ENCODE measurements at regions not wholly inside any gene's neighbourhood (a gene's known extent, or its start where the extent isn't known, plus 50 kb on each side); places are given as distances from the start of the nearest gene placed in this dataset.
"Not testable (repeated sequence)": the region's sequence is repeated elsewhere in the genome, so short reads cannot be mapped to it uniquely, and the experiment has no call there.

GRCh38 chr7:148515728-148516695, 74.6 kb upstream of the C7orf33 start:
- no peak for DNase-seq (ENCODE audit: extremely low spot score)
- TF ChIP-seq POLR2A (IDR thresholded peaks at IDR 0.05; ENCODE audit: low read depth) = no peak
- TF ChIP-seq POLR2AphosphoS5 (IDR thresholded peaks at IDR 0.05) = no peak
- no peaks in the 10 kb centered on the region for H3K36me3 ChIP-seq
- H3K4me1 ChIP-seq = no peaks in the 10 kb centered on the region
- WGBS = 84% methylated on average over 6 of the region's 6 CpGs
- H3K27me3 ChIP-seq = peaks cover 0 to 11% (median 0%) of the 10 kb centered on the region in 4 donors
- H3K4me3 ChIP-seq = no peak overlapping the region
- intact Hi-C loops (cut with DNase I) = no loop called here
- H3K27ac ChIP-seq (replicated peaks in 1 of 4) = no peak overlapping the region
- H3K9me3 ChIP-seq = no peaks in the 10 kb centered on the region

GRCh38 chr7:148519386-148519785, 71.2 kb upstream of the C7orf33 start:
- intact Hi-C loops (cut with DNase I); H3K9me3 ChIP-seq; H3K4me3 ChIP-seq; DNase-seq (ENCODE audit: extremely low spot score); H3K4me1 ChIP-seq; H3K27ac ChIP-seq (replicated peaks in 1 of 4); H3K36me3 ChIP-seq: not testable (repeated sequence)
- H3K27me3 ChIP-seq = peaks cover 0 to 29% (median 0%) of the 10 kb centered on the region in 4 donors
- WGBS = 74% methylated on average over 4 of the region's 4 CpGs

GRCh38 chr7:148521271-148521670, 69.3 kb upstream of the C7orf33 start:
- 86% methylated on average over 7 of the region's 7 CpGs for WGBS
- no peaks in the 10 kb centered on the region for H3K36me3 ChIP-seq
- H3K27ac ChIP-seq (replicated peaks in 1 of 4) = no peak overlapping the region
- intact Hi-C loops (cut with DNase I) = no loop called here
- no peak for DNase-seq (ENCODE audit: extremely low spot score)
- TF ChIP-seq POLR2AphosphoS5 (IDR thresholded peaks at IDR 0.05) = no peak
- no peak for TF ChIP-seq EP300 (IDR thresholded peaks at IDR 0.05)
- TF ChIP-seq CTCF (IDR thresholded peaks at IDR 0.05) = no peak
- no peak for TF ChIP-seq POLR2A (IDR thresholded peaks at IDR 0.05; ENCODE audit: low read depth)
- H3K4me1 ChIP-seq = peaks cover 0 to 2% (median 0%) of the 10 kb centered on the region in 4 donors
- H3K4me3 ChIP-seq = no peak overlapping the region
- peaks cover 0 to 25% (median 0%) of the 10 kb centered on the region in 4 donors for H3K27me3 ChIP-seq
- H3K9me3 ChIP-seq = no peaks in the 10 kb centered on the region

GRCh38 chr7:148523550-148523949, 67.0 kb upstream of the C7orf33 start:
- peaks cover 0 to 25% (median 0%) of the 10 kb centered on the region in 4 donors for H3K27me3 ChIP-seq
- H3K4me3 ChIP-seq = no peak overlapping the region
- DNase-seq (ENCODE audit: extremely low spot score) = no peak
- H3K9me3 ChIP-seq = no peaks in the 10 kb centered on the region
- TF ChIP-seq POLR2AphosphoS5 (IDR thresholded peaks at IDR 0.05) (no peak), CTCF (IDR thresholded peaks at IDR 0.05) (no peak), POLR2A (IDR thresholded peaks at IDR 0.05; ENCODE audit: low read depth) (no peak), EP300 (IDR thresholded peaks at IDR 0.05) (no peak)
- H3K27ac ChIP-seq (replicated peaks in 1 of 4) = no peak overlapping the region
- 46% methylated on average over 4 of the region's 4 CpGs for WGBS
- H3K36me3 ChIP-seq = no peaks in the 10 kb centered on the region
- peaks cover 0 to 2% (median 0%) of the 10 kb centered on the region in 4 donors for H3K4me1 ChIP-seq
- intact Hi-C loops (cut with DNase I) = no loop called here

- Histone ChIP-seq H3K9me3 (no peaks in the 10 kb centered on the region), H3K27ac (replicated peaks in 1 of 4) (no peak overlapping the region), H3K4me3 (no peak overlapping the region), H3K36me3 (no peaks in the 10 kb centered on the region), H3K27me3 (peaks cover 0 to 25% (median 0%) of the 10 kb centered on the region in 4 donors), H3K4me1 (peaks cover 0 to 2% (median 0%) of the 10 kb centered on the region in 4 donors)
- 68% methylated on average over 7 of the region's 7 CpGs for WGBS
- no peak for TF ChIP-seq POLR2A (IDR thresholded peaks at IDR 0.05; ENCODE audit: low read depth)
- no peak for TF ChIP-seq POLR2AphosphoS5 (IDR thresholded peaks at IDR 0.05)
- TF ChIP-seq EP300 (IDR thresholded peaks at IDR 0.05) = no peak
- no peak for TF ChIP-seq CTCF (IDR thresholded peaks at IDR 0.05)
- intact Hi-C loops (cut with DNase I) = no loop called here
- no peak for DNase-seq (ENCODE audit: extremely low spot score)
Observed at GRCh38 chr7:148524479-148525224, 65.9 kb upstream of the C7orf33 start.
